GM12864 (cell line): ENCODE measurements at regions not wholly inside any gene's neighbourhood (a gene's known extent, or its start where the extent isn't known, plus 50 kb on each side); places are given as distances from the start of the nearest gene placed in this dataset.

Experiments used
- DNase-seq: peaks from one replicate; pipeline ENCODE4 v3.0.0-alpha.2; 2011; ENCODE audit warnings: low read depth
- H3K4me3 ChIP-seq: 2 replicates; pipeline ENCODE4 v1.5.1; 2011; ENCODE audit warnings: mild to moderate bottlenecking, low read depth, low read length, control low read depth
- CTCF ChIP-seq: IDR thresholded peaks from 2 replicates; pipeline ENCODE4 v1.5.1; 2011; ENCODE audit warnings: low read depth, mild to moderate bottlenecking, moderate library complexity, low read length, control low read depth, inconsistent platforms; ENCODE audit errors: missing control alignments

- H3K4me3 ChIP-seq, result no peak overlapping the region
- TF ChIP-seq CTCF, result no peak
- DNase-seq, result no peak
Measured at GRCh38 chr12:24287963-24288362, 338.5 kb upstream of the SOX5 start.

- DNase-seq, result no peak
- H3K4me3 ChIP-seq, result no peak overlapping the region
- no peak for TF ChIP-seq CTCF
Measured at GRCh38 chr12:24285448-24285847, 336.0 kb upstream of the SOX5 start.

GRCh38 chr12:24281341-24281740 lies 331.9 kb upstream of the SOX5 start:
- H3K4me3 ChIP-seq, result no peak overlapping the region
- DNase-seq, result no peak
- no peak for TF ChIP-seq CTCF

GRCh38 chr12:24280056-24280842 lies 330.8 kb upstream of the SOX5 start:
- DNase-seq, result no peak
- no peak for TF ChIP-seq CTCF
- H3K4me3 ChIP-seq, result no peak overlapping the region

GRCh38 chr12:24278832-24279231 lies 329.4 kb upstream of the SOX5 start:
- no peak for TF ChIP-seq CTCF
- no peak overlapping the region for H3K4me3 ChIP-seq
- DNase-seq, result no peak

- no peak for TF ChIP-seq CTCF
- no peak for DNase-seq
- no peak overlapping the region for H3K4me3 ChIP-seq
Measured at GRCh38 chr12:24270965-24271364, 321.5 kb upstream of the SOX5 start.

- TF ChIP-seq CTCF, result no peak
- no peak for DNase-seq
- no peak overlapping the region for H3K4me3 ChIP-seq
Measured at GRCh38 chr12:24270464-24270863, 321.0 kb upstream of the SOX5 start.
